ENCODE measurements at regions not wholly inside any gene's neighbourhood (a gene's known extent, or its start where the extent isn't known, plus 50 kb on each side); places are given as distances from the start of the nearest gene placed in this dataset.

- TF ChIP-seq, protein P1, sequence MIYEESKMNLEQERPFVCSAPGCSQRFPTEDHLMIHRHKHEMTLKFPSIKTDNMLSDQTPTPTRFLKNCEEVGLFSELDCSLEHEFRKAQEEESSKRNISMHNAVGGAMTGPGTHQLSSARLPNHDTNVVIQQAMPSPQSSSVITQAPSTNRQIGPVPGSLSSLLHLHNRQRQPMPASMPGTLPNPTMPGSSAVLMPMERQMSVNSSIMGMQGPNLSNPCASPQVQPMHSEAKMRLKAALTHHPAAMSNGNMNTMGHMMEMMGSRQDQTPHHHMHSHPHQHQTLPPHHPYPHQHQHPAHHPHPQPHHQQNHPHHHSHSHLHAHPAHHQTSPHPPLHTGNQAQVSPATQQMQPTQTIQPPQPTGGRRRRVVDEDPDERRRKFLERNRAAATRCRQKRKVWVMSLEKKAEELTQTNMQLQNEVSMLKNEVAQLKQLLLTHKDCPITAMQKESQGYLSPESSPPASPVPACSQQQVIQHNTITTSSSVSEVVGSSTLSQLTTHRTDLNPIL (CRISPR knock-in tag; IDR thresholded peaks at IDR 0.05), result no peak
- TF ChIP-seq EZH2 (IDR thresholded peaks at IDR 0.05; ENCODE audit: borderline replicate concordance, low read depth, low read length) (no peak), SMARCA5 (IDR thresholded peaks at IDR 0.05) (no peak), POLR2A (conservative IDR thresholded peaks at IDR 0.05) (no peak), KAT7 (CRISPR knock-in tag; IDR thresholded peaks at IDR 0.05; ENCODE audit: borderline replicate concordance) (no peak)
- TF ChIP-seq, protein P2, sequence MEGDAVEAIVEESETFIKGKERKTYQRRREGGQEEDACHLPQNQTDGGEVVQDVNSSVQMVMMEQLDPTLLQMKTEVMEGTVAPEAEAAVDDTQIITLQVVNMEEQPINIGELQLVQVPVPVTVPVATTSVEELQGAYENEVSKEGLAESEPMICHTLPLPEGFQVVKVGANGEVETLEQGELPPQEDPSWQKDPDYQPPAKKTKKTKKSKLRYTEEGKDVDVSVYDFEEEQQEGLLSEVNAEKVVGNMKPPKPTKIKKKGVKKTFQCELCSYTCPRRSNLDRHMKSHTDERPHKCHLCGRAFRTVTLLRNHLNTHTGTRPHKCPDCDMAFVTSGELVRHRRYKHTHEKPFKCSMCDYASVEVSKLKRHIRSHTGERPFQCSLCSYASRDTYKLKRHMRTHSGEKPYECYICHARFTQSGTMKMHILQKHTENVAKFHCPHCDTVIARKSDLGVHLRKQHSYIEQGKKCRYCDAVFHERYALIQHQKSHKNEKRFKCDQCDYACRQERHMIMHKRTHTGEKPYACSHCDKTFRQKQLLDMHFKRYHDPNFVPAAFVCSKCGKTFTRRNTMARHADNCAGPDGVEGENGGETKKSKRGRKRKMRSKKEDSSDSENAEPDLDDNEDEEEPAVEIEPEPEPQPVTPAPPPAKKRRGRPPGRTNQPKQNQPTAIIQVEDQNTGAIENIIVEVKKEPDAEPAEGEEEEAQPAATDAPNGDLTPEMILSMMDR (IDR thresholded peaks at IDR 0.05 in 2 of 3, conservative IDR thresholded peaks at IDR 0.05 in 1 of 3; ENCODE audit: insufficient read depth in 2 of 3, low read depth in 1 of 3, low read length in 3 of 3), result no peak
Observed at GRCh38 chr2:220081171-220081570, 453.7 kb downstream of the SLC4A3 start.

All from K562 (cell line).